Osteocyte (in vitro differentiated cells): ENCODE measurements at regions not wholly inside any gene's neighbourhood (a gene's known extent, or its start where the extent isn't known, plus 50 kb on each side); places are given as distances from the start of the nearest gene placed in this dataset.

ENCODE experiments used
- DNase-seq: peaks from one replicate; pipeline ENCODE4 v3.0.0; 2021; ENCODE audit warnings: mixed read lengths; ENCODE audit not compliant: unreplicated experiment; ENCODE audit errors: extremely low spot score
- H3K27ac Mint-ChIP-seq: one replicate; pipeline ENCODE4 v1.8.0; 2021; ENCODE audit warnings: mild to moderate bottlenecking, mixed read lengths; ENCODE audit not compliant: unreplicated experiment
- H3K27me3 Mint-ChIP-seq: one replicate; pipeline ENCODE4 v1.8.0; 2021; ENCODE audit warnings: mixed read lengths; ENCODE audit not compliant: unreplicated experiment
- H3K36me3 Mint-ChIP-seq: one replicate; pipeline ENCODE4 v1.8.0; 2021; ENCODE audit warnings: mixed read lengths; ENCODE audit not compliant: unreplicated experiment
- H3K4me1 Mint-ChIP-seq: one replicate; pipeline ENCODE4 v1.8.0; 2021; ENCODE audit warnings: mixed read lengths; ENCODE audit not compliant: unreplicated experiment
- H3K4me3 Mint-ChIP-seq: one replicate; pipeline ENCODE4 v1.8.0; 2021; ENCODE audit warnings: mild to moderate bottlenecking, moderate library complexity, mixed read lengths; ENCODE audit not compliant: unreplicated experiment
- H3K9me3 Mint-ChIP-seq: one replicate; pipeline ENCODE4 v1.8.0; 2021; ENCODE audit warnings: mixed read lengths; ENCODE audit not compliant: unreplicated experiment
- CTCF ChIP-seq: fragments of 200-600 bp; sonication (generic); IDR thresholded peaks from 2 replicates; pipeline ENCODE4 v1.5.0; 2021; ENCODE audit warnings: antibody characterized with exemption, mild to moderate bottlenecking, moderate library complexity

- H3K4me1 Mint-ChIP-seq = no peaks in the 10 kb centered on the region
- no peaks in the 10 kb centered on the region for H3K27me3 Mint-ChIP-seq
- DNase-seq = no peak
- H3K27ac Mint-ChIP-seq = no peak overlapping the region
- H3K36me3 Mint-ChIP-seq = no peaks in the 10 kb centered on the region
- TF ChIP-seq CTCF = no peak
- H3K4me3 Mint-ChIP-seq = no peak overlapping the region
- H3K9me3 Mint-ChIP-seq = no peaks in the 10 kb centered on the region
Observed at GRCh38 chr2:88842656-88843460, 151.4 kb downstream of the RPIA start.

- H3K36me3 Mint-ChIP-seq = no peaks in the 10 kb centered on the region
- DNase-seq = no peak
- H3K4me1 Mint-ChIP-seq = no peaks in the 10 kb centered on the region
- H3K27ac Mint-ChIP-seq = no peak overlapping the region
- H3K4me3 Mint-ChIP-seq = no peak overlapping the region
- no peaks in the 10 kb centered on the region for H3K9me3 Mint-ChIP-seq
- no peaks in the 10 kb centered on the region for H3K27me3 Mint-ChIP-seq
- TF ChIP-seq CTCF = no peak
Observed at GRCh38 chr2:88843651-88844050, 152.2 kb downstream of the RPIA start.

- TF ChIP-seq CTCF = no peak
- no peak overlapping the region for H3K27ac Mint-ChIP-seq
- no peaks in the 10 kb centered on the region for H3K36me3 Mint-ChIP-seq
- no peaks in the 10 kb centered on the region for H3K4me1 Mint-ChIP-seq
- no peaks in the 10 kb centered on the region for H3K27me3 Mint-ChIP-seq
- DNase-seq = no peak
- H3K9me3 Mint-ChIP-seq = no peaks in the 10 kb centered on the region
- no peak overlapping the region for H3K4me3 Mint-ChIP-seq
Observed at GRCh38 chr2:88844960-88845359, 153.5 kb downstream of the RPIA start.

- no peak for TF ChIP-seq CTCF
- Mint-ChIP-seq H3K4me1 (no peaks in the 10 kb centered on the region), H3K4me3 (no peak overlapping the region), H3K27ac (no peak overlapping the region), H3K36me3 (no peaks in the 10 kb centered on the region), H3K27me3 (peaks cover 3% of the 10 kb centered on the region), H3K9me3 (no peaks in the 10 kb centered on the region)
- no peak for DNase-seq
Observed at GRCh38 chr2:88845772-88846661, 154.5 kb downstream of the RPIA start.

- Mint-ChIP-seq H3K9me3 (no peaks in the 10 kb centered on the region), H3K36me3 (no peaks in the 10 kb centered on the region), H3K27me3 (peaks cover 12% of the 10 kb centered on the region), H3K4me3 (no peak overlapping the region), H3K4me1 (peaks cover under 1% of the 10 kb centered on the region), H3K27ac (no peak overlapping the region)
- no peak for TF ChIP-seq CTCF
- no peak for DNase-seq
Observed at GRCh38 chr2:88852753-88853402, 161.4 kb downstream of the RPIA start.
